ENCODE measurements at regions not wholly inside any gene's neighbourhood (a gene's known extent, or its start where the extent isn't known, plus 50 kb on each side); places are given as distances from the start of the nearest gene placed in this dataset.

- Histone ChIP-seq H3K4me1 (peaks cover 20% of the 10 kb centered on the region), H3K36me3 (ENCODE audit: insufficient read depth in 1 of 2, low read depth in 1 of 2) (no peaks in the 10 kb centered on the region), H3K27ac (no peak overlapping the region), H3K9me3 (no peaks in the 10 kb centered on the region), H3K27me3 (ENCODE audit: insufficient read depth in 3 of 3, low read length in 2 of 3) (no peaks in the 10 kb centered on the region), H3K4me3 (no peak overlapping the region)
- no peak for ATAC-seq
- no peak for DNase-seq
- WGBS, 3 donors, result 65 to 75% (median 71%) methylated on average over 4 of the region's 4 CpGs
- intact Hi-C loops (cut with DNase I), result loop anchor here in 1 of 2 donors (10.0 kb wide), 1 partner anchor 371 kb away; no protein-coding TSS in a partner anchor
- TF ChIP-seq, protein P1, sequence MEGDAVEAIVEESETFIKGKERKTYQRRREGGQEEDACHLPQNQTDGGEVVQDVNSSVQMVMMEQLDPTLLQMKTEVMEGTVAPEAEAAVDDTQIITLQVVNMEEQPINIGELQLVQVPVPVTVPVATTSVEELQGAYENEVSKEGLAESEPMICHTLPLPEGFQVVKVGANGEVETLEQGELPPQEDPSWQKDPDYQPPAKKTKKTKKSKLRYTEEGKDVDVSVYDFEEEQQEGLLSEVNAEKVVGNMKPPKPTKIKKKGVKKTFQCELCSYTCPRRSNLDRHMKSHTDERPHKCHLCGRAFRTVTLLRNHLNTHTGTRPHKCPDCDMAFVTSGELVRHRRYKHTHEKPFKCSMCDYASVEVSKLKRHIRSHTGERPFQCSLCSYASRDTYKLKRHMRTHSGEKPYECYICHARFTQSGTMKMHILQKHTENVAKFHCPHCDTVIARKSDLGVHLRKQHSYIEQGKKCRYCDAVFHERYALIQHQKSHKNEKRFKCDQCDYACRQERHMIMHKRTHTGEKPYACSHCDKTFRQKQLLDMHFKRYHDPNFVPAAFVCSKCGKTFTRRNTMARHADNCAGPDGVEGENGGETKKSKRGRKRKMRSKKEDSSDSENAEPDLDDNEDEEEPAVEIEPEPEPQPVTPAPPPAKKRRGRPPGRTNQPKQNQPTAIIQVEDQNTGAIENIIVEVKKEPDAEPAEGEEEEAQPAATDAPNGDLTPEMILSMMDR (IDR thresholded peaks at IDR 0.05), result no peak
Observed at GRCh38 chr9:108545436-108545835, 310.4 kb downstream of the ACTL7B start.

DNA sequence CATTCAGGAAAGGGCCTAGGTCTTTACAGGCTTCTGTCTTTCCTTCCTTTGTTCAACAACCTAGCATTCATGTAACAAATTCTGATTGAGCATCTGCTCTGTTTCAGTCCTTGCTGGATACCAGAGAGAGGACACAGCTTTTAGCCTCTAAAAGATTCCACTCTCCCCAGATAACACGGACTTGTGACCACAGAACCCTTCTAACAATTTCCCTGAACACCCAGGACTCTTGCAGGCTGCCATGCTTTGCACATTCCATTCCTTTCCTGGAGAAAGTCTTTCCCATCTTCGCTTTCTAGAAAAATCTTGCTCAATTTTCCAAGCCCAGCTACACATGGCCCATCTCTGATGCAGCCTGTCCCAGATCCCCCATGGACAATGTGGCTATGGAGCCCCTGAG lies 310.9 kb downstream of the ACTL7B start:
- no peak for ATAC-seq
- Histone ChIP-seq H3K27ac (no peak overlapping the region), H3K9me3 (no peaks in the 10 kb centered on the region), H3K36me3 (ENCODE audit: insufficient read depth in 1 of 2, low read depth in 1 of 2) (no peaks in the 10 kb centered on the region), H3K27me3 (ENCODE audit: insufficient read depth in 3 of 3, low read length in 2 of 3) (no peaks in the 10 kb centered on the region), H3K4me3 (no peak overlapping the region), H3K4me1 (peaks cover 14% of the 10 kb centered on the region)
- no peak for DNase-seq
- 87 to 90% (median 88%) methylated on average over 2 of the region's 2 CpGs for WGBS, 3 donors
- TF ChIP-seq, protein P1 (IDR thresholded peaks at IDR 0.05), result no peak
- intact Hi-C loops (cut with DNase I), result loop anchor here in 1 of 2 donors (5.0 to 10.0 kb wide), 2 partner anchors 63 to 370 kb away; no protein-coding TSS in a partner anchor

DNA sequence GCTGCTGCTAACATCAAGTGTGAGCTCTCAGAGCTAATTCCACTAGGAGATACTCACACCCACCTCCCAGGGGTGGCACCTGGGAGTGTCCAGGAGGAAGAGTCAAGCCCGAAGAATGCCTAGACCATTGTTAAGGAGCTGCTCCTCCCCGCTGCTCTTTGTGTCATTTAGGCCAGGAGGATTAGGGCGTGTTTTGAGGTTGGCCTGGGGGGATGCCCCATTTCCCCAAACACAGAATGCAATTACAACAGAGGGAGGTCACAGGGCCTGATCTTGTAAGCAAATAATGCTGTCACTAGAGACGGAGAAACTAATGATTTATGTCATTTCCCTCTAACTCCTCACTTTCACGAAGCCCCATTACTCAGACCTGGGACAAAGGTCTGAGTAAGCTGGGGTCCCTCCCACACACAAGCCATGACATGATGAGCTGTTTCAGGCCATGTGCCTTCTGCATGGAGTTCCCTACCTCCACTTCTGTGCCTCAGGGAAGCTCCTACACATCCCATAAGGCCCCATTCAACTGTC lies 312.5 kb downstream of the ACTL7B start:
- ATAC-seq (no peak), DNase-seq (no peak)
- intact Hi-C loops (cut with DNase I), result loop anchor here in 1 of 2 donors (5.0 to 10.0 kb wide), 2 partner anchors 61 to 369 kb away; no protein-coding TSS in a partner anchor
- Histone ChIP-seq H3K4me3 (no peak overlapping the region), H3K4me1 (no peaks in the 10 kb centered on the region), H3K36me3 (ENCODE audit: insufficient read depth in 1 of 2, low read depth in 1 of 2) (no peaks in the 10 kb centered on the region), H3K27me3 (ENCODE audit: insufficient read depth in 3 of 3, low read length in 2 of 3) (no peaks in the 10 kb centered on the region), H3K27ac (no peak overlapping the region), H3K9me3 (no peaks in the 10 kb centered on the region)
- TF ChIP-seq, protein P1 (IDR thresholded peaks at IDR 0.05), result no peak
- WGBS, 3 donors, result 72 to 84% (median 83%) methylated on average over 5 of the region's 5 CpGs

DNA sequence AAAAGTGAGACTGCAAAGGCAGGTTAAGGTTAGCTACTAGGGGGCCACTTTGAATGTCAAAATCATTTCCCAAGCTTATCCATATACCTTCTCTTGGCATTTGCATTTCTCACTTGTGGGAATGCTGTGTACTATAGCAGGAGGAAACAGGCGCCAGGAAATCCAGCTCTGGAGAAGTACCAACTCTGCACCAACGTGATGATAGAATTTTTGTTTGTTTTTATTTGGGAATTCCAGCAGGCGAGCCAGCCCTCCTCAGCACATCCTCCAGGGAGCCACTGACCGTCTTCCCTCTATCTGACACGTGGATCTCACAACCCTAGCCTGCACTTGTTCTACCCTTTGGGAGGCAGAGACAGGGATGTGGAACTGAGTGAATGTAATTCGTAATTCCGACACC lies 318.0 kb downstream of the ACTL7B start:
- H3K27me3 ChIP-seq (ENCODE audit: insufficient read depth in 3 of 3, low read length in 2 of 3), result no peaks in the 10 kb centered on the region
- TF ChIP-seq, protein P1 (IDR thresholded peaks at IDR 0.05), result no peak
- intact Hi-C loops (cut with DNase I), result no loop called here
- no peak overlapping the region for H3K4me3 ChIP-seq
- H3K4me1 ChIP-seq, result no peaks in the 10 kb centered on the region
- H3K27ac ChIP-seq, result no peak overlapping the region
- no peaks in the 10 kb centered on the region for H3K36me3 ChIP-seq (ENCODE audit: insufficient read depth in 1 of 2, low read depth in 1 of 2)
- no peak for DNase-seq
- no peaks in the 10 kb centered on the region for H3K9me3 ChIP-seq
- ATAC-seq, result no peak
- WGBS, 3 donors, result 59 to 66% (median 65%) methylated on average over 7 of the region's 7 CpGs
